Panc1 (cell line): ENCODE measurements at regions not wholly inside any gene's neighbourhood (a gene's known extent, or its start where the extent isn't known, plus 50 kb on each side); places are given as distances from the start of the nearest gene placed in this dataset.
"Not testable (repeated sequence)": the region's sequence is repeated elsewhere in the genome, so short reads cannot be mapped to it uniquely, and the experiment has no call there.

Experiments
- ATAC-seq: fragments of 200-7000 bp; cut with Tn5 transposase; 2 replicates; pipeline ENCODE4 v1.9.1; 2020; ENCODE audit warnings: mild to moderate bottlenecking, moderate library complexity
- BruUV-seq: library from RNA; stranded (reverse); fragments of 400-500 nt; replicated peaks from 2 replicates; lab custom pipeline; 2021; lab: Mats Ljungman, UMichigan
- CTCF ChIA-PET: fragments of 300-600 bp; sonication (Branson Sonifier 250); formaldehyde crosslinking; loops from one replicate; lab custom pipeline; 2022; ENCODE audit warnings: antibody characterized with exemption; lab: Charles Lee
- POLR2A ChIA-PET: fragments of 300-600 bp; sonication (Branson Sonifier 250); formaldehyde crosslinking; loops from one replicate; lab custom pipeline; 2022; ENCODE audit warnings: antibody characterized with exemption; lab: Charles Lee
- DNase-seq: peaks from one replicate; pipeline ENCODE4 v3.0.0-alpha.2; 2010; ENCODE audit warnings: low read depth, low spot score
- H3K27ac ChIP-seq: 2 replicates; pipeline ENCODE4 v1.5.1; 2011; ENCODE audit warnings: mild to moderate bottlenecking, low read length, inconsistent platforms
- H3K27me3 ChIP-seq: fragments of 200-500 bp; sonication (Bioruptor generic); 2 replicates; pipeline ENCODE4 v1.6.0; 2014; ENCODE audit warnings: low read length, inconsistent platforms; ENCODE audit not compliant: control insufficient read depth, insufficient read depth
- H3K36me3 ChIP-seq: fragments of 200-500 bp; sonication (Bioruptor generic); 2 replicates; pipeline ENCODE4 v1.5.1; 2014; ENCODE audit warnings: inconsistent platforms, mild to moderate bottlenecking, low read length, moderate library complexity; ENCODE audit not compliant: control insufficient read depth, insufficient read depth
- H3K4me1 ChIP-seq: 2 replicates; pipeline ENCODE4 v1.5.1; 2011; ENCODE audit warnings: inconsistent platforms, mild to moderate bottlenecking, low read length, moderate library complexity; ENCODE audit not compliant: control insufficient read depth, insufficient read depth
- H3K4me3 ChIP-seq, 2 experiments: 2 replicates each; pipeline ENCODE4 v1.5.1; 2011 to 2012; ENCODE audit warnings: low read depth in 2 of 2, low read length in 2 of 2, mild to moderate bottlenecking in 2 of 2, inconsistent platforms in 1 of 2, moderate library complexity in 1 of 2
- H3K9me3 ChIP-seq: fragments of 200-500 bp; sonication (Bioruptor generic); 2 replicates; pipeline ENCODE4 v1.5.1; 2014; ENCODE audit warnings: low read depth, mild to moderate bottlenecking, inconsistent platforms, low read length, moderate library complexity; ENCODE audit not compliant: control insufficient read depth, insufficient read depth
- in situ Hi-C: cut with HindIII; loops from 2 replicates; pipeline ENCODE4 v1.10.0; 2016; ENCODE audit warnings: low sequenced_read_pairs, low pct_unique_long_range_greater_than_20kb
- intact Hi-C: fragments of 100-400 bp; cut with micrococcal nuclease; formaldehyde crosslinking; loops from one replicate; pipeline ENCODE4 v1.10.0; 2022; ENCODE audit not compliant: unreplicated experiment

- ATAC-seq, result peak; percentile 19
- CTCF ChIA-PET, BruUV-seq, H3K9me3 ChIP-seq, DNase-seq, H3K36me3 ChIP-seq, in situ Hi-C loops, H3K27me3 ChIP-seq, intact Hi-C loops: not testable (repeated sequence)
- Histone ChIP-seq H3K27ac (peak overlapping the region; percentile 54), H3K4me1 (peaks cover 40% of the 10 kb centered on the region), H3K4me3 (peak overlapping the region in 1 of 2 experiments; percentile 23; a peak in 1 of 4 replicates)
- POLR2A ChIA-PET, result interaction anchor here (0.7 kb wide), 1 partner anchor 451 kb away, joined by 6 read pairs; no protein-coding TSS in a partner anchor
Measured at GRCh38 chr16:29600111-29601000, 62.7 kb upstream of the SPN start.

GRCh38 chr16:29602247-29602625 is 60.8 kb upstream of the SPN start:
- intact Hi-C loops, BruUV-seq, CTCF ChIA-PET, H3K9me3 ChIP-seq, POLR2A ChIA-PET, ATAC-seq, H3K36me3 ChIP-seq, DNase-seq, in situ Hi-C loops, H3K27me3 ChIP-seq, H3K4me3 ChIP-seq: not testable (repeated sequence)
- Histone ChIP-seq H3K27ac (peak overlapping the region; percentile 65; the same call in 1 of the 2 replicates), H3K4me1 (peaks cover 46% of the 10 kb centered on the region)

- not testable (repeated sequence) for H3K27me3 ChIP-seq
Measured at GRCh38 chr16:29602683-29603088, 60.4 kb upstream of the SPN start.

GRCh38 chr16:29604631-29605549 is 58.2 kb upstream of the SPN start:
- H3K36me3 ChIP-seq, CTCF ChIA-PET, H3K9me3 ChIP-seq, in situ Hi-C loops, H3K27ac ChIP-seq, H3K4me3 ChIP-seq, BruUV-seq, H3K27me3 ChIP-seq, DNase-seq, intact Hi-C loops: not testable (repeated sequence)
- ATAC-seq, result peak; percentile 31; the same call in 1 of the 2 replicates
- POLR2A ChIA-PET, result interaction anchor here (0.6 kb wide), 1 partner anchor 10 kb away, joined by 3 read pairs; no protein-coding TSS in a partner anchor
- peaks cover 40% of the 10 kb centered on the region for H3K4me1 ChIP-seq

More at GRCh38 chr16:29602683-29603088, 60.4 kb upstream of the SPN start:
- CTCF ChIA-PET, intact Hi-C loops, in situ Hi-C loops, H3K9me3 ChIP-seq, DNase-seq, H3K4me3 ChIP-seq, ATAC-seq, POLR2A ChIA-PET, H3K36me3 ChIP-seq, BruUV-seq, H3K27ac ChIP-seq: not testable (repeated sequence)
- peaks cover 46% of the 10 kb centered on the region for H3K4me1 ChIP-seq
